ENCODE measurements at regions not wholly inside any gene's neighbourhood (a gene's known extent, or its start where the extent isn't known, plus 50 kb on each side); places are given as distances from the start of the nearest gene placed in this dataset.
A peak's percentile ranks its signal among the peaks of the same experiment; 100 is the strongest.

- TF ChIP-seq CTCF (IDR thresholded peaks at IDR 0.05): peak in 3 of 7 experiments; percentile 11 to 25 (median 25)
- TF ChIP-seq POLR2A (IDR thresholded peaks at IDR 0.05): no peak
These were observed 160.4 kb downstream of the ABCA8 start for GRCh38 chr17:68794636-68795434.

All from stomach (tissue), 4 donors.